Suprapubic skin (tissue), 4 donors: ENCODE measurements at regions not wholly inside any gene's neighbourhood (a gene's known extent, or its start where the extent isn't known, plus 50 kb on each side); places are given as distances from the start of the nearest gene placed in this dataset.

Experiments
- CTCF ChIP-seq, 2 donors: fragments of 200-600 bp in 1 of 2; fragments of 450-650 bp in 1 of 2; sonication (generic) in 1 of 2; IDR thresholded peaks; one replicate each; pipeline ENCODE4 v1.5.1; 2016 to 2019; ENCODE audit warnings: antibody characterized with exemption in 2 of 2, mild to moderate bottlenecking in 1 of 2, moderate library complexity in 1 of 2
- POLR2A ChIP-seq, 2 donors: fragments of 450-650 bp; IDR thresholded peaks; one replicate each; pipeline ENCODE4 v1.6.1; 2017; ENCODE audit warnings: antibody characterized with exemption in 2 of 2, mild to moderate bottlenecking in 2 of 2, moderate library complexity in 2 of 2
- POLR2AphosphoS5 ChIP-seq, 3 donors: sonication (generic); formaldehyde crosslinking; IDR thresholded peaks; one replicate each; pipeline ENCODE4 v1.6.1; 2017; ENCODE audit warnings: antibody characterized with exemption in 3 of 3

GRCh38 chr3:162960269-162960668 lies 1463.7 kb downstream of the OTOL1 start:
- no peak for TF ChIP-seq CTCF (IDR thresholded peaks at IDR 0.05)
- no peak for TF ChIP-seq POLR2AphosphoS5 (IDR thresholded peaks at IDR 0.05)
- no peak for TF ChIP-seq POLR2A (IDR thresholded peaks at IDR 0.05)
